GM21515 (cell line): ENCODE measurements at regions not wholly inside any gene's neighbourhood (a gene's known extent, or its start where the extent isn't known, plus 50 kb on each side); places are given as distances from the start of the nearest gene placed in this dataset.

Source experiments
- ATAC-seq: cut with Tn5 transposase; IDR thresholded peaks from one replicate; pipeline ENCODE4 v1.9.1; 2021; ENCODE audit not compliant: unreplicated experiment

DNA sequence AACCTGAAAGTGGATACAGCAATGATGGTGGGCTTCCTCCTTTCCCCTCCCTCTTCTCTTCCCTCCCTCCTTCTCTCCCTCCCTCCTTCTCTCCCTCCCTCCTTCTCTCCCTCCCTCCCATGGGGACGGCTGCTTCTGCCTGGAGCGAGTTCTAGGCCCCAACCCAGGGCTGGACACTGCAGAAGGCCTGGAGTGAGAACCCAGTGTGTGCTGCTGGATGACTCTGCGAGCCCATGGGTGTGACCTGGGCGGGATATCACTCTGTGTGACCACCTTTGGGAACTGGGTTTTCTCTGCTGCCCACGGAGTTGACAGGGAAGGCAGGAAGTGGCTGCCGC lies 242.6 kb upstream of the GSE1 start:
- no peak for ATAC-seq

DNA sequence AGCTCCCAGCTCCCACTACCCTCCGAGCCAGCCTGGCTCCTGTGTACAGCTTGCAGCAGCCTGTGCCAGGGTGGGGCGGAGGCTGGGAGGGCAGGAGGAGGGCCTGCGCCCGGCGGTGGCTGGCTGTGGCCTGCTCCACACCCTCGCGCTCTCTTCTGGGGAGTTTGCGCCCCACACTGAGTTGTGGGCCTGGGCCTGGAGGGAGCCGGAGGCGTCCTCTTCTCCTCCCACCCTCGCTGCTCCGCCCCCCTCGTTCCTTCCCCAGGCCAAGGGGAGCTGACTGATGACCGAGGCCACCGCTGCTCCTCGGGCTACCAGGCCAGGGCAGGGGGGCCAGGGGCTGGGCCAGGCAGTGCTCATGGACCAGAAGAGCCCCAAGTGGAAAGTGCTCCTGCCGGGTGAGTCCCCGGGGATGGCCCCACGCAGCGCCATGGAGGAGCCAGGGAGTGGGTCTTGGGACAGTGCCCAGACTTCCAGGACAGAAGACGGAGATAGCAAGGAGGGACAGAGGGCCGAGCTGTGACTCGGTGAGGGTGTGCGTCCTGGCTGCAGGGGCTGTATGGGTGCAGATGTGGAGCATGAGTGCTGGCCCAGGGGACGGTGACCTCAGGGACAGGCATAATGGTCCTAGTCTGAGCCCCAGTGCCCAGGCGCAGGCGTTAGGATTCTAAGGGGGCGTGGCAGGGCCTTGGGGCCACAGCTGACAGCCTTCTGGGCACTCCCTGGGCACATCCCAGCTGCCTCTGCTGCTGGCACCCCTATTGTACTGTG lies 242.1 kb upstream of the GSE1 start:
- no peak for ATAC-seq

DNA sequence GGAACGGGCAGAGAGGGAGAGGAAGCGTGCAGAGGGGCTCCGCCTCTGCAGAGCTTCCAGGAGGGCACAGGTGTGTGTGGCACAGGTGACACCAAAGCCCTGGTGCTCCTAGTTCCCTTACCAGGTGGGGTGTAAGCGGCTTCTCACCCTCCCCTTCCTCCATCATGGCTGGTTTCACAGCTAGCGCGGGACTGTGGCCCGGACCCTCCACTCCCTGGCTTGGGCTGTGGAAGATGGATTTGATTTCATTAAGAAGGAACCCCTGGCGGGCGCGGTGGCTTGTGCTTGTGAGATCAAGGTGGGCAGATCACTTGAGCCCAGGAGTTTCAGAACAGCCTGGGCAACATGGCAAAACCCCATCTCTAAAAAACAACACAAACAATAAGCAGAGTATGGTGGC lies 241.2 kb upstream of the GSE1 start:
- ATAC-seq, result no peak

DNA sequence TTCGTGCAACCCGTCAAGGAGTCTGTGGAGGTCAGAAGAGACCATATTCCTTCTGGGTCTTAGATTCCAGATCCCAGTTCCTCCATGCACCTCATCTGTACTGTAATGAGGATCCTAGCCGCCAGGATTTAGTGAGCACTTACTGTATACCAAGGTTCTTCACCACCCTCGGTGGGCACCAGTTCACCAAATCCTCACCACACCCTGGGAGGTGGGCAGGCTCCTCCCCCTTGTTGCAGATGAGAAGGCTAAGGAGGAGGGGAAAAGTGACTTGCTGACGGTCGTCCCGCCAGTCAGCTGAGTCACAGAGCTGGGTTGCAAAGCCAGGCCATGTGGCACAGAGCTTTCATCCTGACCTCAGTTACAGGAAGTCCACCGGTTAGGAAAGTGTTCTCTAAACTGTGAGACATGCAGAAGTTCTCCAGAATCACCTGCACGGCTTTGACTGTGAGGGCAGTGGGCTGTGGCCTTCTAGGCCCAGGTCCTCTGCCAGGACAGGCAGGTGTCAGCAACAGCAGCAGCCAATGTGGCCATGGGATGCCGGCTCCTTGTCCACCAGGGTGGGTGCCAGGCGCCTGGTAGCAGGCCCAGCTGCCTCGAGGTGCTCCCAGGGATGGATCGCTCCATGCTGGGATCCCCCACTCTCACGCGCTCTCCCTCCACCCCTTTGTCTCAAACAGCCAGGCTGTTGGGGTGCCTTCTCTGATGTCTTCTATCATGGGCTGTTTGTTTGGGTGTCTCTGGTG lies 240.3 kb upstream of the GSE1 start:
- ATAC-seq, result no peak

DNA sequence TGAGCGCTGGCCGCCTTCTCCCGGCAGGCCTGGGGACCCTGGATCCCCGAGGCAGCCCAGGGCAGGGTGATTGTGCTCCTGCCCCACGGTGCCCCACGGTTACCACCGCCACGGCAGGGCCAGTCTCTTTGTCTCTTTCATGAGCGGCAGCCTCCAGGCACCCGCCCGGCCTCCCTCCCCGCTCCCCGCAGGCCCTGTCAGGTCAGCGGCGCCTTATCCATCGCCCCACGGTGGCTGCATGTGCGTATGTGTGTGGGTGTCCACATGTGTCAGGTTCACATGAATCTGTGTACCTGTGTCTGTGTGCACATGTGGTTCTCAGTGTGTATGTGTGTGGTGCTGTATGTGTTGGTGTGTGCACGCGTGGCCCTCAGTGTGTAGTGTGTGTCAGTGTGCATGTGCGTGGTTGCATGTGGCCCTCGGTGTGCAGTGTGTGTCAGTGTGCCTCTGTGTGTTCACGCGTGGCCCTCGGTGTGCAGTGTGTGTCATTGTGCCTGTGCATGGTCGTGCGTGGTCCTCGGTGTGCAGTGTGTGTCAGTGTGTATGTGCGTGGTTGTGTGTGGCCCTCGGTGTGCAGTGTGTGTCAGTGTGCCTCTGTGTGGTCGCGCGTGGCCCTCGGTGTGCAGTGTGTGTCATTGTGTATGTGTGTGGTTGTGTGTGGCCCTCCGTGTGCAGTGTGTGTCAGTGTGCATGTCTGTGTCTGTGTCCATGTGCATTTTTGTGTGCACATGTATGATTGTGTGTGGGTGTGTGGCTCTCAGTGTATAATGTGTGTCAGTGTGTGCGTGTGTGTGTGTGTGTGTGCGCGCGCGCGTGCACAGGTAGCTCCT lies 239.2 kb upstream of the GSE1 start:
- no peak for ATAC-seq

DNA sequence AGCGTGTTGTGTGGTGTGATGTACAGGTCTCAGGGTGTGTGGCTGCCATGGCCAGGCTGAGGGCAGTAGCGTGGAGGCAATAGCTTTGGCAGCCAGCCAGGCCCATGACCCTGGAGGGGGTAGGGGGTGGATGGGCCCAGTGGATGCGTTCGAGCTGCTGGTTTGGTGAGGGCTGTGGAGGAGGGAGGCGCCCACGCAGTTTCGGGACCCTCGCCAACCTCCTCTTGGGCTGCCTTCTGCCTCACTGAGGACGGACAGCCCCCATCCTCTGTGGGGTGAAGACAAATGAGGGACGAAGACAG lies 238.6 kb upstream of the GSE1 start:
- ATAC-seq, result no peak

DNA sequence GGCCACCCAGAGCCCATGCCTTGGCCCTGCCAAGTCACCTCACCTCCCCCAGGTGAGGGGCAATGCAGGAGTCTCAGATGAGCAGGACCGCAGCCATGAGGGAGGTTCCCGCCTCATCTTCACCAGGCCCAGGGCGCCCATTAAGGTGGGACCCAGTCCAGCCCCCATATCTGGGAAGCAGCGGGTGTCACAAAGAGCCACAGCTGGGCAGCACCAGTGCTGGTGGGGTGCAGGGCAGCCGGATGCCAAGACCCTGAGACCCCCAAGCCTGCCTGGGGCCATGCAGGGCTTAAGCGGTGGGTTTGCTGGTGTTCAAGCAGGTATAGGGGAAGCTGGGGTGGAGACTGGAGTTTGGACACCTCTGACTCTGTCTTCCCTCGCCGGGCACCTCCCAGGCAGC lies 237.8 kb upstream of the GSE1 start:
- no peak for ATAC-seq

DNA sequence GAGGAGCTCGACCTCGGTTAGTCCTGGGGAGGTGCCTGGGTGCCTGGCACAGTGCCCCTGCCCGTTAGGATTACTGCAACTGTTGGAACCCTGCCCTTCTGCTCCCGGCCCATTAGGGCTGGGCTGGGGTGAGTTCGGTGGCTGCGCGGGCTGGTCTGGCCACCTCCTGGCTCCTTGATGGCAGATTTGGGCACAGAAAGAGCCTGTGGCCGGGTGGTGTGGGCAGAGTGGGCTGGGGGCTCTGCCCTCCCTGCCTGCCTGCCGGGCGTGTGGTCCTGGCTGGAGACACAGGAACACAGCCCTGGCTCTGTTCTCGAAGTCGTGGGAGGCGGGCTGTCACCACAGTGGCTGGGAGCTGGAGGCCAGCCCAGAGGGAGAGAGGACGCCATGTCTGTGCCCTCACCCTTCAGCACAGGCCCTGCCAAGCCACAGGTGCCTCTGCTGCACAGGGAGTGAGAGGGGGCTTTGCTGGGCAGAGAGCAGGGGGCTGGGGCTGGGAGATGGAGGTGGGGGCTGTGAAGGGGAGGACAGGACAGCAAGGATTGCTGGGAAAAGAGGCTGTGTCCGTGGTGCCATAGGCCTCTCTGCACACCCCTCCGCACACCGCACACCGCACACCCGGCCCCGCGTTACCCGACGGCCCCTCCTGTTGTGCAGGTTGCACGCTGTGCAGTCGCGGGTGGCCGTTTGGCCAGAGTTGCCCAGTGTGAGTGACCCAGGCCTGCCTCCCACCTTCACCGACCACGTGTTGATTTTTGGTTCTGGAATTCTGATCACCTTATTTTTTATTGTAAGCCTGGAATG lies 236.6 kb upstream of the GSE1 start:
- no peak for ATAC-seq

DNA sequence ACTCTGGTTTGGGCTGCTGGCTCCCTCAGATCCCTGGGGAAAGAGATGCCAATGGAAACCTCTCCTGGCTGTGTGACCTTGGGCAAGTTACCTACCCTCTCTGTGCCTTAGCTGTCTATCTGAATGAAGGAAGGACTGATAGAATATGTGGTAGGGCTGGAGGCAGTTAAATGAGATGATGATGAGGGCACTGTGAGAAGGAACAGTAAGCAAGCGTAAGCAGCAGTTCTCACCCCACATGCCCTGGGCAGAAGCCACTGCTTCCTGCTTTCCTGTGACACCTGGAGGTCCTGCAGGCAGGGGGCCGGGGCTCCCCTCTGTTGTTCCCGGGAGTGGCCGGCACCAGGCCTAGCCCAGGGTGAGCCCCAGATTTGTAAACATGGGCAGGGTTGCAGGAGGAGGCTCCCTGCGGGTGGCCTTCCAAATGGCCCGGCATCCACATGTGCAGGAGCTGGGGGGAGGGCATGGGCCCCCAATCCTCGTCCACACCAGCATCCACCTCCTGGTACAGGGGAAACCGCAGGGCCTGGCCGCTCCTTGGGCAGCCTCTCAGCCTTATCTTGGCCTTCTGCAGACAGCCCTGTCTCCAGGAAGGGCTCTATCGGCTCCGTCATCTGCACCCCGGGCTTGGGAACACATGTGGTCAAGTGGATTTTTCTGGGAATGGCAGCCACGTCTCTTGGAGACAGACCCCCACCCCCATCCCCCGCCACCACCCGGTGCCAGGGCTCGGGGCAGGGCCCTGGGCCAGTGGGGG lies 235.6 kb upstream of the GSE1 start:
- no peak for ATAC-seq

DNA sequence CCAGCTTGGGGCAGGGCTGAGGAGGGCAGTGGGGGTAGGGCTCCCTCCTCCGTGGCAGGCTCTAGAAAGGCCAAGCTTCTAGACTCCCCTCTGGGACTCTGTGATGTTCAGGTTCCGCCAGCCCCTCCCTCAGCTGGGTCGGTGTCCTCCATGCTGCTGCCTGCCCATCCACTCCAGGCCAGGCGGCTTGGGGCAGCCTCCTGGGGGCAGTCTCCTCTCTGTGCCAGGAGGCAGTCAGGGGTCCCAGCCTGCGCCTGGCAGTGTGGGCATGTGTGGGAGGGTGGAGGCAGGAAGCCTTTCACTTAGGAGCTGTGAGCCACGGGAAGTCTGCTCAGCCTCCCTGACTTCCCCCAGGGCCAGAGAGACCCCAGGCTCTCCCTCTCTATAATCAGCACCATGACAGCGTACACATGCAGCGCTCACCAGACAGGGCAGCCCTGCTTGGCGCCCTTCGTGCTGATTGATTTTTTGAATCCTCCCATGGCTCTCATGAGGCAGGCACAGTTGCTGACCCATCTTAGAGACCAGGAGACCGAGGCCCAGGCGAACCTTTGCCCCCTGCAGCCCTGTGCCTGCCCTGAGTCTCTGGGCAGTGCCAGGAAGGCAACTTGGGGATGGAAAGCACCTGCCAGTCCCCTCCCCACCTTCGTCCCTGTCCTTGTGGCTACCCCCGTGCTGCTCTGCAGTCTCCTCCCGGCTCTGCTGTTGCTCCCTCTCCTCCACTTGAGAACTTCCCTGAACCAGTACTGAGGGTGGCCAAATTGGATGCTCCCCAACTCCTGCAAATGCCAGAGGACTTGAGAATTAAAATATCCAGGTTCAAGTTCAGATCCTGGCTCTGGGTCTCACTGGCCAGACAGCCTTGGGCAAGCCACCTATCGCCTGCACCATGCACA lies 234.7 kb upstream of the GSE1 start:
- no peak for ATAC-seq

DNA sequence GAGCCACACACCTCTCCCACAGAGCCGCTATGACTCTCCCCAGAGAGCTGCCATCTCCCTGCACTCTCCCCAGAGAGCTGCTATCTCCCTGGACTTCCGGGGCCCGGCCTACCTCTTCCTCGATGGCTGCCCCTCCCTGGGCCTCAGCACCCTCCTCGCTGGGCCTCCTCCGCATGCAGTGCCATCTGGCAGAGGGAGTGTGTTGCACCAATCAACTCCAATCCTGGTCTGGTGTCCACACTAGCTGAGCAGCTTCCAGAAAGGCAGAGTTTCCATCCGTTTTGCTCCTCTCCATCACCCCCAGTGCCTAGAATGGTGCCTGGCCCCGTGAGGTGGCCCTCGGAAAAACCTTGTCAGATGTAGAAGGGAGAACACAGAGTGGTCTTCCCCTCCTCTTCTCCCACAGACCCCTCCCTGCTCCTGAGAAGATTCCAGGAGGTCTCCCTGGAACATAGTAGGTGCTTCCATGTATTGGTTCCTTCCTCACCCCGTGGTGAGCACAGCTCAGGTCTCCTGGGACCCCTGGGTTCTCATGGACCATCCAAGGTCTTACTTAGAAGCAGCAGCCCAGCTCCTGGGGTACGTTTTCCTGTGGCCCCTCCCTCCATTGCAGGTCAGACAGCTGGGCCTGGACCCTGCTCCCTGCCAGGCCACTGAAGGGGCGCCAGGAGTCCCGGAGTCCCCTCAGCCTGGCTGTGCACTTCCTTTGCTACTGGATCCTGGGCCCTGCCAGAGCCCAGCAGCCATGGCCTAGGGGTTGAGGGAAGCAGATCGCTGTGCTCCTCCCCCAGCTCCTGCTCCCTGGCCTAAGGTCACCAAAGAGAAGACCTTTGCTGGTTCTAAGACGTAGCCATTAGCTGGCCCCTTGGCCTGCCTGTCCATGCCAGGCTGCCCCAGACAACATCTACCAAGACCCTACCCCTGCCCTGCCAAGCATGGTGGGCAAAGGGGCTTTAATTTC lies 233.8 kb upstream of the GSE1 start:
- no peak for ATAC-seq

DNA sequence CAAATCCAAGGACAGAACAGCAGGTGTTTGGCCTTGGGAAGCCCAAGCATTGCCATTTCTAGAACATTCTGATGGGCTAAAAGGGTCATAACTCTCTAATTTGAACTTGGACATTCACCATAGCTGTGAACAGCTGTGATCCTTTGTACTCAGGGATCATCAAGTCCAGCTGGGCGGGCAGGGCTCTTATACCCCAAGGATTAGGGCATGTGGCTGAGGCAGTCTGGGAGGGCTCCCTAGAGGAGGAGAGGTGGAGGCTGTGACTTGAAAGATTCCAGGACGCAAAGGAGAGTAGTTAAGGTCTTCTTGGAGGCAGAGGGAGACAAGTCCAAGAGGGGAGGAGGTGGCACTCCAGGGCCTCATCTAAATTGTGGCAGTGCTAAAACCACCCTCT lies 233.1 kb upstream of the GSE1 start:
- no peak for ATAC-seq

DNA sequence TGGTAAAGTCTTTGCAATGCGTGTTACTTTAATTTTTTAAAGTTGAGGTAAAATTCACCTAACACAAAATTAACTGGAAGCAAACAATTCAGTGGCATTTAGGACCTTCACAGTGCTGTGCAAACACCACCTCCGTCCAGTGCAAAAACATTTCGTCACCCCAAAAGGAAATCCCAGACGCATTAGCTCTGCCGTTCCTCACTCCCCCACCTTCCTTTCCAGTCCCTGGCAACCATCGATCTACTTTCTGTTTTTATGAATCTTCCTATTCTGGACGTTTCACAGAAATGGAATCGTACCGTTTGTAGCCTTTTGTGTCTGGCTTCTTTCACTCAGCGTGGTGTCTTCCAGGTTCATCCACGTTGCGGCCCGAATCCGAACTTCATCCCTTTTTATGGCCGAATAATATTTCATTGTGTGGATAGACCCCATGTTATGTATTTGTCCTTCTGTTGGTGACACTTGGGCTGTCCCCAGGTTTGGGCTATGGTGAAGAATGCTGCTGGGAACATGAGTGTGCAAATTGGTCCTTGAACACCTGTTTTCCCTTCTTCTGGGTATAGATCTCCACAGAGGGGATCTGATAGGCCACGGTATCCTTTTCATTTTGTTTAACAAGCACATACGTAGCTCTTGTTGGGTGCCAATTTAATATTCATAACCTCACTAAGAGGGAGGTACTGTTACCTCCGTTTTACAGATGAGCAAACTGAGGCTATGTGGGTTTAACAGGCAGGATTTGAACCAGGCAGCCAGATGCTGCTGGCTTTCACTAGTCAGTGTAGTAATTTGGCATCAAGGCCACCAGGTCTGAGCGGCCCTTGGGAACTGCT lies 232.0 kb upstream of the GSE1 start:
- no peak for ATAC-seq

DNA sequence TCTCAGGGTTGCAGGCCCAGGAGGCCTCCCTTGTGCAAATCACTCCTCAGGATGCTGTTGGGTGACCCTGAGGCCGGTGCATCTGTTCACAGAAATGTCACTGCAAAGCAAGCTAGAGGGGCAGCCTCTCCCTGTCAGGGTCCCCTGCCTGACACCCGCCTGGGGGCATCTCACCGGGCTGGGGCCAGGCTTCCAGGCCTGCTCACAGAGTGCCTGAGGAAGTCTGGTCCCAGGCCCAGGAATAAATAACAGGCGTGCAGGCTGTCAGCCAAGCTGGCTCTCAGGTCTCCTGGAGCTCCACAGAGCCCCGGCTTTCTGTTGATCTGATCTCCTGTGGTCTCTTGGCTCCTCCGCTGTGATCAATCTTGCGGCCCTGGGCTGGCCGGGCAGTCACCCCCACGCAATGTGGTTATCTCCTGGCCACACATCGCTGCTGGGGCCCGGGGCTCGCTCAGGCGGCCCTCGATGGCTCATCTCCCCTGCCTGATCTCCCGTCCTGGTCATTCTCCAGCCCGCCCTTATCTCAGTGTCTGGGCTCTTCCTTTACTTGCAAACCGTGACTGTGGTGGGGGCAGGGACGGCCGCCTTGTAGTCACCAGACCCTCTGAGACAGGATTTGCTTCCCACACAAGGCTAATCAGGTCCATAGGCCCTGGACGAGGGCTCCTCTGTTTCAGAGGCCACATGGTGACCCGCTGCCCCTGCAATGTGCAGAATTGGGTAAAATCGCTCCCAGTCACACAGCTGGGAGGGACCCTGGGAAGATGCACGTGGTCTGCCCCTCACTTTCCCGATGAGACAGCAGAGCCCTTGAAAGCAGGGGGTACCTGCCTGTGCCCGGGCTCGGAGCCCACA lies 231.2 kb upstream of the GSE1 start:
- ATAC-seq, result no peak

DNA sequence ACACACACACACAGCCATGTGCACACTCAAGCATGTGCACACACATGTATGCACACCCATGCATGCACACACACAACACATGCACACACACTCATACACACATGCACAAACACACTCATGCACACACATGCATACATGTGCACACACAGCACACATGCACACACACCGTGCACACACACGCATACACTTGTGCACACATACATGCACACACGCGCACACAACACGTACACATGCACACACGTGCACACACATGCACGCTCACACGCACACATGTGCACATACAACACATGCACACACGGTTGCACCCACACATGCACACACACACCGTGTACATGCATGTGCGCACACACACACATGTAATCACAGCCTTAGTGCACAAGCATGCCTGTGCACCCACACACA lies 230.4 kb upstream of the GSE1 start:
- ATAC-seq, result no peak
